SKM-1 treated with dmso at 0.1 percent for 144 hours (cell line): ENCODE measurements at regions not wholly inside any gene's neighbourhood (a gene's known extent, or its start where the extent isn't known, plus 50 kb on each side); places are given as distances from the start of the nearest gene placed in this dataset.

Experiments
- DNase-seq: peaks from one replicate; lab custom pipeline; 2025; ENCODE audit not compliant: unreplicated experiment; lab: John Stamatoyannopoulos, UW

- no peak for DNase-seq
Measured at GRCh38 chr1:209349363-209350308, 233.9 kb upstream of the CAMK1G start.

DNA sequence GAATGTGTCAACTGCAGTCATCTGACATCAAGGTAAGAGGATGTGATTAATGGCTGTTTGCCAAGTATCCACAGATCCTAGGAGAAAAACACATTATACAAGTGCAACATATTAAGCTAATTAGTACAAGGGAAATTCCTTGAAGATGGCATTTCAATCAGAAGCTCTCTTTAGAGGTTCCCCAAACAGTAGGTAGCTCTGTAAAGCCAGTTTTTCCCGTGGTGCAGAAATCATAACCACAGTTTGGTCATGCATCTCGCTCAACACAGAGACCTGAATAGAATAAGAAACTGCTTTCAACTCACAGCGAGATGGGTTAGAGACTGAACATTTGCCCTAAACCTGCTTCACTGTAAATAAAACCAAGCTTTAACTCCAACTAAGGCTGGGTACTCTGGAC lies 230.5 kb upstream of the CAMK1G start:
- DNase-seq: no peak

- DNase-seq: peak; percentile 88
Measured at GRCh38 chr1:209354111-209354839, 229.2 kb upstream of the CAMK1G start.

- no peak for DNase-seq
Measured at GRCh38 chr1:209354840-209355165, 228.7 kb upstream of the CAMK1G start.

GRCh38 chr1:209355415-209355814 lies 228.1 kb upstream of the CAMK1G start:
- DNase-seq: no peak

- no peak for DNase-seq
Measured at GRCh38 chr1:209356976-209357377, 226.5 kb upstream of the CAMK1G start.

GRCh38 chr1:209363112-209363511 lies 220.4 kb upstream of the CAMK1G start:
- DNase-seq: no peak

DNA sequence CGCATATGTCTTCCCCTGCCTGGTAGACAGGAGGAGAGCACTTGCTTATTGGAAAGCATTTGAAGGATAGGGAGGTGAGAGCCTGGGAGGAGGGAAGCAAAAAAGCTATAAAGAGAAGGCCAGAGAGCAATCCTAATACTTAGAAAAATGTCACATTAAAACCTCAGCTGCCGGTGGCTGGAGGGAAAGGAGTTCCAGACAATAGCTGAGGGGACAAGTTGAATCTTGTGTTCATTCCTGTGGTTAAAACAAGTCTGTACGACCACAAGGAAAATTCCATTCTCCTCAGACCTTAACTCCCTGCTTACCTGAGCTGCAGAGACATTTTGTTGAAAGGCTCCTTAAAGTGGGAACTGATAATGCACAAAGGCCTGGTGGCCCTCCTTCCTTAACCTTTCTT lies 218.8 kb upstream of the CAMK1G start:
- DNase-seq: no peak

DNA sequence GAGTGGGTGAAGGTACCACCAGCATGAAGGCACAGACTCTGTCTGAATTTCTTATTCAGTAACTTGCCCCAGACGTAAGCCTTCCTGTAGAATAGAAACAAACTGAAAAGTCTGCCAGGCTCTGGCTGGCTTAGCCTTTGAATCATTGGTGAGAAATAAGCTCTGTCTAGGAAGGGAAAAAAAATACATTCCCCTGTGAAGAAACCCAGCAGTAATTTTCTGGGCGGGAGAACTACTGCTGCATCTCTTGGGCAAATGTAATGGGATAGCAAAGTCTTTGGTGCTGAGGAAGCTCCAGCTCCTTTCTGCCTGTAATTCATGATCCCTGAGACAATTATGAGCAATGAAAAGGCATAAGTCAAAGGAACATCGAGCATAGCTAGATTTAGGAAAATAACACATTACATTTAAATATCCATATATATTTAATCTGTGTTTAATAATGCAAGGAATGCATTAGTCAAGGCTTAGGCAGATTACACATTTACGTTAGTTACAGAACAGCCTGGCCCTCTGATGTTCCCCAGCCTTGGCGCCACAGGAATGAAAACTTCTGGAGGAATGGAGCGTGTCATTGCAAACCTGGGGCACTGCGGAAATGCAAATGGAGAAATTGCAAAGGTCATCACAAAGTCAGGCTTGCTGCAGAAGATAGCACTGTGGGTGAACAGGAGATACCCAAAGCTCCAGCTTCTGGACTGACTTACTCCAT lies 216.3 kb upstream of the CAMK1G start:
- DNase-seq: no peak

GRCh38 chr1:209368864-209369598 lies 214.5 kb upstream of the CAMK1G start:
- DNase-seq: no peak

GRCh38 chr1:209370241-209370995 lies 213.1 kb upstream of the CAMK1G start:
- no peak for DNase-seq

DNA sequence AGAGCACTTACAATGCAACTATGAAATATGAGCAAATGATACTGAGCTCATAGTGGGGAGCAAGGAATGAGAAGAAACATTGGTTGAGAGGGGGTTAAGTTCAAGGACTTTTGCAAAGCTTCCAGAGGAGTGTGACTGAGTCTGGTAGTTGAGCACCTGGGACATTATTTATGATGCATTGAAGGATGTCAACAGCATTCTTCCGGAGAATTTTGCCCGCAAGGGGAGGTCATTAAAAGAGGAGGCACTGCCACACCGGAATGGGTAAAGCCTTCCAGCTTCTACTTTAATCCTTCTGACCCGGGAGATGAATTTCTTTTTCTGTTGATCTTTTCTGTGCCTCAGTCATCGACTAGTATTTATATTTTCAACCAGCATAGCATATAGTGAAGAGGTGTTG lies 208.4 kb upstream of the CAMK1G start:
- no peak for DNase-seq

GRCh38 chr1:209375671-209376365 lies 207.7 kb upstream of the CAMK1G start:
- DNase-seq: no peak

- no peak for DNase-seq
Measured at GRCh38 chr1:209376774-209377173, 206.7 kb upstream of the CAMK1G start.

DNA sequence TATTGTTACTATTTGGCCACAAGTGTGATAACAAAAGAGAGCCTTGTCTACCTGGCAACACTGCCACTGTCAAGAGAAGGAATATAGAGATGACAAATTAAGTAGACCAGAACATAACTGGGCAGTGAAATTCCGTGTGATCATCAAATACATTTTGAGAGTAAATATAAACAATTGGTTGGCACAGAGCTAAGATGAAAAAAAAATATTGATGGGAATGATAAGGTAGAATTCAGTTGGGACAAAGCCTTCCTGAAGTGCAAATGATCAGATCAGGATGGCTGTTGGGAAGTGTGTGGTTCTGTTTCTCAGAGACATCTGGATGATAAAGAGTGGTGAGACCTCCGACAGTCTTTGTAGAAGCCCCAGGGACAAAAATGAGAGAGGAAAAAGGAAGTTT lies 205.5 kb upstream of the CAMK1G start:
- DNase-seq: no peak

DNA sequence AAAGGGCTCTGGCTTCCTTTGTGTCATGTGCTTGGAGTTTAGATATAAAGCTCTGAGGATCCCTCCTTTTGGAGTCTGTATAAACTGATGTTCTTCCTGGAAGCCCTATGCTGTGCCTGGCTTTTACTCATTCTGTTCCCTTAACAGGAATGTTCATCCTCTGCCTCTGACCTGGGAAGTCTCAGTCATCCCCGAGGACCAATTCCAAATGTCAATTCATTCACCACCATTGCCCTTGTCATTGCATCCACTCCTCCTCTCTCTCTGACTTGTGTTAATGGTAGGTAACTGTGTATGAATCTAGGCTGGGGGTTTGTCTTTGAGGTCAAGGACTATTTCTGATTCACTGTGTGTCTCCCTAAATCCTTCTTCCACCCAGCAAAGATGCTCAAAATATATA lies 204.2 kb upstream of the CAMK1G start:
- DNase-seq: no peak

- no peak for DNase-seq
Measured at GRCh38 chr1:209380420-209380819, 203.1 kb upstream of the CAMK1G start.

GRCh38 chr1:209382231-209383100 lies 201.0 kb upstream of the CAMK1G start:
- no peak for DNase-seq

GRCh38 chr1:209383422-209383821 lies 200.1 kb upstream of the CAMK1G start:
- DNase-seq: no peak
